Upper lobe of left lung (tissue), 6 donors: ENCODE measurements at regions not wholly inside any gene's neighbourhood (a gene's known extent, or its start where the extent isn't known, plus 50 kb on each side); places are given as distances from the start of the nearest gene placed in this dataset.

Source experiments
- ATAC-seq, 2 donors: fragments of 200-7000 bp; cut with Tn5 transposase; one replicate each; pipeline ENCODE4 v1.9.1; 2022; ENCODE audit warnings: mild to moderate bottlenecking in 2 of 2, moderate library complexity in 2 of 2; ENCODE audit not compliant: low FRiP score in 2 of 2
- DNase-seq, 2 donors: peaks; one replicate each; pipeline ENCODE4 v3.0.0-alpha.2; 2019 to 2020
- H3K27ac ChIP-seq, 4 donors: fragments of 200-600 bp; sonication (generic); one replicate each; pipeline ENCODE4 v1.5.1; 2016 to 2019
- H3K27me3 ChIP-seq, 4 donors: fragments of 200-600 bp; sonication (generic); one replicate each; pipeline ENCODE4 v1.5.1; 2017 to 2019
- H3K36me3 ChIP-seq, 4 donors: fragments of 200-600 bp; sonication (generic); one replicate each; pipeline ENCODE4 v1.5.1; 2016 to 2019
- H3K4me1 ChIP-seq, 4 donors: fragments of 200-600 bp; sonication (generic); one replicate each; pipeline ENCODE4 v1.5.1; 2018 to 2019
- H3K4me3 ChIP-seq, 4 donors: fragments of 200-600 bp; sonication (generic); one replicate each; pipeline ENCODE4 v1.5.1; 2017 to 2019; ENCODE audit warnings: mild to moderate bottlenecking in 2 of 4, moderate library complexity in 1 of 4
- H3K9me3 ChIP-seq, 4 donors: fragments of 200-600 bp; sonication (generic); one replicate each; pipeline ENCODE4 v1.5.1; 2018 to 2019
- CTCF ChIP-seq, 6 experiments: fragments of 450-650 bp in 4 of 6; fragments of 200-600 bp in 2 of 6; sonication (generic) in 2 of 6; IDR thresholded peaks; one replicate each; pipeline ENCODE4 v1.5.1; 2016 to 2019; ENCODE audit warnings: antibody characterized with exemption in 6 of 6
- EP300 ChIP-seq, 4 donors: sonication (generic); formaldehyde crosslinking; IDR thresholded peaks; one replicate each; pipeline ENCODE4 v1.5.1; 2017; ENCODE audit warnings: antibody characterized with exemption in 4 of 4, control low read depth in 2 of 4
- POLR2A ChIP-seq, 4 donors: fragments of 450-650 bp; IDR thresholded peaks; one replicate each; pipeline ENCODE4 v1.5.1; 2016 to 2017; ENCODE audit warnings: antibody characterized with exemption in 4 of 4, mild to moderate bottlenecking in 2 of 4
- POLR2AphosphoS5 ChIP-seq, 2 donors: sonication (generic); formaldehyde crosslinking; IDR thresholded peaks; one replicate each; pipeline ENCODE4 v1.5.1; 2017; ENCODE audit warnings: antibody characterized with exemption in 2 of 2
- WGBS, 2 donors: methylation state at CpG; one replicate each; pipeline ENCODE4 v1.1.5; 2017 to 2018; 5-methylcytosine and 5-hydroxymethylcytosine counted together
- donor health status: DM: no; HTN: no; CAD: no; lungs with moderate emphysema.
- donor health status: DM: no; HTN: yes; CAD: no; lungs with severe emphysema.

- ATAC-seq (no peak), DNase-seq (no peak)
- no peak for TF ChIP-seq POLR2A (IDR thresholded peaks at IDR 0.05)
- TF ChIP-seq EP300 (IDR thresholded peaks at IDR 0.05): no peak
- TF ChIP-seq CTCF (IDR thresholded peaks at IDR 0.05): no peak
- no peak for TF ChIP-seq POLR2AphosphoS5 (IDR thresholded peaks at IDR 0.05)
- 85 to 88% methylated on average over 2 of the region's 2 CpGs for WGBS, 2 donors
- no peak overlapping the region for H3K27ac ChIP-seq
- H3K4me1 ChIP-seq: no peaks in the 10 kb centered on the region
- H3K4me3 ChIP-seq: no peak overlapping the region
- no peaks in the 10 kb centered on the region for H3K36me3 ChIP-seq
- H3K9me3 ChIP-seq: no peaks in the 10 kb centered on the region
- no peaks in the 10 kb centered on the region for H3K27me3 ChIP-seq
Observed at GRCh38 chr4:181859439-181859838, 383.8 kb upstream of the TENM3 start.

- Histone ChIP-seq H3K27me3 (no peaks in the 10 kb centered on the region), H3K4me1 (no peaks in the 10 kb centered on the region), H3K4me3 (no peak overlapping the region), H3K36me3 (no peaks in the 10 kb centered on the region), H3K9me3 (no peaks in the 10 kb centered on the region), H3K27ac (no peak overlapping the region)
- 61 to 66% methylated on average over 7 of the region's 7 CpGs for WGBS, 2 donors
- ATAC-seq: peak in 1 of 2 donors; percentile 81
- TF ChIP-seq EP300 (IDR thresholded peaks at IDR 0.05) (no peak), CTCF (IDR thresholded peaks at IDR 0.05) (no peak), POLR2AphosphoS5 (IDR thresholded peaks at IDR 0.05) (no peak), POLR2A (IDR thresholded peaks at IDR 0.05) (no peak)
- no peak for DNase-seq
Observed at GRCh38 chr4:181860157-181860556, 383.0 kb upstream of the TENM3 start.

- Histone ChIP-seq H3K4me1 (no peaks in the 10 kb centered on the region), H3K36me3 (no peaks in the 10 kb centered on the region), H3K4me3 (no peak overlapping the region), H3K27me3 (no peaks in the 10 kb centered on the region), H3K27ac (no peak overlapping the region), H3K9me3 (no peaks in the 10 kb centered on the region)
- WGBS, 2 donors: 83 to 85% methylated on average over 4 of the region's 4 CpGs
- TF ChIP-seq CTCF (IDR thresholded peaks at IDR 0.05): no peak
- no peak for TF ChIP-seq POLR2A (IDR thresholded peaks at IDR 0.05)
- no peak for TF ChIP-seq POLR2AphosphoS5 (IDR thresholded peaks at IDR 0.05)
- no peak for TF ChIP-seq EP300 (IDR thresholded peaks at IDR 0.05)
- DNase-seq (no peak), ATAC-seq (no peak)
Observed at GRCh38 chr4:181860668-181861067, 382.5 kb upstream of the TENM3 start.

- DNase-seq (no peak), ATAC-seq (no peak)
- Histone ChIP-seq H3K4me3 (no peak overlapping the region), H3K36me3 (no peaks in the 10 kb centered on the region), H3K27ac (no peak overlapping the region), H3K27me3 (no peaks in the 10 kb centered on the region), H3K4me1 (no peaks in the 10 kb centered on the region), H3K9me3 (no peaks in the 10 kb centered on the region)
- TF ChIP-seq POLR2A (IDR thresholded peaks at IDR 0.05) (no peak), POLR2AphosphoS5 (IDR thresholded peaks at IDR 0.05) (no peak), CTCF (IDR thresholded peaks at IDR 0.05) (no peak), EP300 (IDR thresholded peaks at IDR 0.05) (no peak)
- 73 to 75% methylated on average over 3 of the region's 3 CpGs for WGBS, 2 donors
Observed at GRCh38 chr4:181863856-181864255, 379.3 kb upstream of the TENM3 start.

- Histone ChIP-seq H3K27me3 (no peaks in the 10 kb centered on the region), H3K4me3 (no peak overlapping the region), H3K27ac (no peak overlapping the region), H3K9me3 (no peaks in the 10 kb centered on the region), H3K36me3 (no peaks in the 10 kb centered on the region), H3K4me1 (no peaks in the 10 kb centered on the region)
- ATAC-seq: no peak
- no peak for TF ChIP-seq POLR2AphosphoS5 (IDR thresholded peaks at IDR 0.05)
- TF ChIP-seq EP300 (IDR thresholded peaks at IDR 0.05): no peak
- no peak for TF ChIP-seq POLR2A (IDR thresholded peaks at IDR 0.05)
- no peak for TF ChIP-seq CTCF (IDR thresholded peaks at IDR 0.05)
- DNase-seq: no peak
- WGBS, 2 donors: 50 to 52% methylated on average over 1 of the region's 1 CpG
Observed at GRCh38 chr4:181870326-181870725, 372.9 kb upstream of the TENM3 start.
